ENCODE measurements at regions not wholly inside any gene's neighbourhood (a gene's known extent, or its start where the extent isn't known, plus 50 kb on each side); places are given as distances from the start of the nearest gene placed in this dataset.

GRCh38 chr13:74620308-74620707 is 486.1 kb upstream of the KLF12 start:
- no peaks in the 10 kb centered on the region for H4K20me1 ChIP-seq (ENCODE audit: control insufficient read depth, extremely low read depth, insufficient read depth, low read length)
- H3K27ac ChIP-seq (ENCODE audit: insufficient read depth, low read length), result no peak overlapping the region
- no peaks in the 10 kb centered on the region for H3K4me1 ChIP-seq (ENCODE audit: control insufficient read depth, extremely low read depth, insufficient read depth, low read length)
- no peaks in the 10 kb centered on the region for H3K9me3 ChIP-seq (ENCODE audit: control insufficient read depth, insufficient read depth, low read depth, low read length)
- H3K27me3 ChIP-seq (ENCODE audit: control insufficient read depth, insufficient read depth, low read length), result no peaks in the 10 kb centered on the region
- no peak overlapping the region for H3K4me2 ChIP-seq (ENCODE audit: extremely low read depth, insufficient read depth, low read length)
- no peak for DNase-seq (ENCODE audit: low read depth in 2 of 2)
- H3K9ac ChIP-seq (ENCODE audit: insufficient read depth, low read length), result no peak overlapping the region
- H3K79me2 ChIP-seq (ENCODE audit: control insufficient read depth, insufficient read depth, low read length), result no peaks in the 10 kb centered on the region
- H3K4me3 ChIP-seq (replicated peaks in 1 of 4; ENCODE audit: control extremely low read depth in 1 of 4, insufficient read depth in 1 of 4, low read depth in 3 of 4, low read length in 4 of 4), result no peak overlapping the region
- TF ChIP-seq EZH2 (IDR thresholded peaks at IDR 0.05; ENCODE audit: low read length, missing control alignments) (no peak), CTCF (conservative IDR thresholded peaks at IDR 0.05 in 1 of 2, IDR thresholded peaks at IDR 0.05 in 1 of 2; ENCODE audit: low read depth in 1 of 2, low read length in 2 of 2) (no peak)
- no peaks in the 10 kb centered on the region for H3K36me3 ChIP-seq (ENCODE audit: control insufficient read depth, insufficient read depth, low read length)
- H2AFZ ChIP-seq (ENCODE audit: low read length), result no peak overlapping the region

- no peak for TF ChIP-seq CTCF (conservative IDR thresholded peaks at IDR 0.05 in 1 of 2, IDR thresholded peaks at IDR 0.05 in 1 of 2; ENCODE audit: low read depth in 1 of 2, low read length in 2 of 2)
- no peak for TF ChIP-seq EZH2 (IDR thresholded peaks at IDR 0.05; ENCODE audit: low read length, missing control alignments)
- H3K4me1 ChIP-seq (ENCODE audit: control insufficient read depth, extremely low read depth, insufficient read depth, low read length), result no peaks in the 10 kb centered on the region
- no peaks in the 10 kb centered on the region for H3K9me3 ChIP-seq (ENCODE audit: control insufficient read depth, insufficient read depth, low read depth, low read length)
- no peak for DNase-seq (ENCODE audit: low read depth in 2 of 2)
- H3K79me2 ChIP-seq (ENCODE audit: control insufficient read depth, insufficient read depth, low read length), result no peaks in the 10 kb centered on the region
- H4K20me1 ChIP-seq (ENCODE audit: control insufficient read depth, extremely low read depth, insufficient read depth, low read length), result no peaks in the 10 kb centered on the region
- no peak overlapping the region for H3K9ac ChIP-seq (ENCODE audit: insufficient read depth, low read length)
- H3K4me2 ChIP-seq (ENCODE audit: extremely low read depth, insufficient read depth, low read length), result no peak overlapping the region
- no peak overlapping the region for H2AFZ ChIP-seq (ENCODE audit: low read length)
- H3K27me3 ChIP-seq (ENCODE audit: control insufficient read depth, insufficient read depth, low read length), result no peaks in the 10 kb centered on the region
- H3K27ac ChIP-seq (ENCODE audit: insufficient read depth, low read length), result no peak overlapping the region
- H3K4me3 ChIP-seq (replicated peaks in 1 of 4; ENCODE audit: control extremely low read depth in 1 of 4, insufficient read depth in 1 of 4, low read depth in 3 of 4, low read length in 4 of 4), result no peak overlapping the region
- H3K36me3 ChIP-seq (ENCODE audit: control insufficient read depth, insufficient read depth, low read length), result no peaks in the 10 kb centered on the region
Measured at GRCh38 chr13:74597526-74597925, 463.3 kb upstream of the KLF12 start.

- Histone ChIP-seq H3K4me1 (ENCODE audit: control insufficient read depth, extremely low read depth, insufficient read depth, low read length) (no peaks in the 10 kb centered on the region), H3K79me2 (ENCODE audit: control insufficient read depth, insufficient read depth, low read length) (no peaks in the 10 kb centered on the region), H3K27ac (ENCODE audit: insufficient read depth, low read length) (no peak overlapping the region), H3K4me2 (ENCODE audit: extremely low read depth, insufficient read depth, low read length) (no peak overlapping the region), H3K27me3 (ENCODE audit: control insufficient read depth, insufficient read depth, low read length) (no peaks in the 10 kb centered on the region), H4K20me1 (ENCODE audit: control insufficient read depth, extremely low read depth, insufficient read depth, low read length) (no peaks in the 10 kb centered on the region), H3K9ac (ENCODE audit: insufficient read depth, low read length) (no peak overlapping the region), H2AFZ (ENCODE audit: low read length) (no peak overlapping the region), H3K36me3 (ENCODE audit: control insufficient read depth, insufficient read depth, low read length) (no peaks in the 10 kb centered on the region), H3K9me3 (ENCODE audit: control insufficient read depth, insufficient read depth, low read depth, low read length) (no peaks in the 10 kb centered on the region), H3K4me3 (replicated peaks in 1 of 4; ENCODE audit: control extremely low read depth in 1 of 4, insufficient read depth in 1 of 4, low read depth in 3 of 4, low read length in 4 of 4) (no peak overlapping the region)
- TF ChIP-seq EZH2 (IDR thresholded peaks at IDR 0.05; ENCODE audit: low read length, missing control alignments) (no peak), CTCF (conservative IDR thresholded peaks at IDR 0.05 in 1 of 2, IDR thresholded peaks at IDR 0.05 in 1 of 2; ENCODE audit: low read depth in 1 of 2, low read length in 2 of 2) (no peak)
- DNase-seq (ENCODE audit: low read depth in 2 of 2), result no peak
Measured at GRCh38 chr13:74596691-74597090, 462.5 kb upstream of the KLF12 start.

All from fibroblast of lung (primary cell).